ENCODE measurements at regions not wholly inside any gene's neighbourhood (a gene's known extent, or its start where the extent isn't known, plus 50 kb on each side); places are given as distances from the start of the nearest gene placed in this dataset.
A peak's percentile ranks its signal among the peaks of the same experiment; 100 is the strongest.
"Not testable (repeated sequence)": the region's sequence is repeated elsewhere in the genome, so short reads cannot be mapped to it uniquely, and the experiment has no call there.

DNA sequence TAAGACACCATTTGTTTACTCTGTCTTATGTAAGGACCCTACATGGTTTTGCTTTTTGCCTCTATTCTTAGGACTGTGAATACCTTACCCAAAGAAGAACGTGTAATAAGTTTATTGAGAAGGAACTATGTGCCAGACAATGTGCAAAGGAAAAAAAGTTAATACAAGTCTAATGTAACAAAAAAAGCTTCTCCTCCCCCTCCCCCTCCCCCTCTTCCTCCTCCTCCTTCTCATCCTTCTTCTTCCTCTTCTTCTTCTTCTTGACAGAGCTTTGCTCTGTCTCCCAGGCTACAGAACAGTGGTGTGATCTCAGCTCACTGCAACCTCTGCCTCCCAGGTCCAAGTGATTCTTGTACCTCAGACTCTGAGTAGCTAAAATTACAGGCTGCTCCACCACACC lies 50.9 kb upstream of the MITF start:
- DNase-seq (ENCODE audit: low read depth), result no peak

DNA sequence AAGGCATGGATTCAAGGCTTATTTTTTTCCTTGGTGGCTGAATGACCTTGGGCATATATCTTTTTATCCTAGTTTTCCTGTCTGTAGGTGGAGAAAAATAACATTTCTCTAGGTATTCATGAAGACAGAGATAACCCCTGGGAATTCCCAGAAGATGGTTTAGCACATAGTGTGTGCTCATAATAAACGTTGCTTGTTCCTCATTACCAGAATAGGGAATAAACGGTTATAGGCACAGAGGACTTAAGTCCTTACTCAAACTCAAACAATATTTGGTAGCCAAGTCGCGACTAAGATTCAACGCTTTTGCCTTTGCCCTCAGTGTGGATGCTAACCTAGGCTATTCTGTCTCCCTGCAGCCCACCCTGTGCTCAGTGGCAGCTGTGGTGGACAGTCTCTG lies 51.6 kb upstream of the MITF start:
- DNase-seq (ENCODE audit: low read depth), result no peak

DNA sequence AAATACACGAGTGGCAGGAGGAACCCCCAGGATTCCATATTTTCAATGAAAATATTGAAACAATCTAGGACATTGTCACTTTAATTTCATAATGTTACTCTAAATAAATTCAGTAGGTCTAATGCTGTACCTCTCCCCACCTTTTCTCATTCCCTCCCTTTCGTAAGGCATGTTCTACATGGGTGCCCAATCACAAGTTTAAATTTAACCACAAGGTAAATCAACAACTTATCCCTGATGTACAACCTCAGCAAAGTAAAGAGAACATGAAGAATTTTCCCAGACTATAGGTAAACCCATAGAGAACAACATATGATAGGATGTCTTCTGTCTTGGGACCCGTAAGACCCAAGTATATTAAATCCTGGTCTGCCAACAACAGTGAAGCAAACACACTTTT lies 53.2 kb upstream of the MITF start:
- DNase-seq (ENCODE audit: low read depth), result no peak

DNA sequence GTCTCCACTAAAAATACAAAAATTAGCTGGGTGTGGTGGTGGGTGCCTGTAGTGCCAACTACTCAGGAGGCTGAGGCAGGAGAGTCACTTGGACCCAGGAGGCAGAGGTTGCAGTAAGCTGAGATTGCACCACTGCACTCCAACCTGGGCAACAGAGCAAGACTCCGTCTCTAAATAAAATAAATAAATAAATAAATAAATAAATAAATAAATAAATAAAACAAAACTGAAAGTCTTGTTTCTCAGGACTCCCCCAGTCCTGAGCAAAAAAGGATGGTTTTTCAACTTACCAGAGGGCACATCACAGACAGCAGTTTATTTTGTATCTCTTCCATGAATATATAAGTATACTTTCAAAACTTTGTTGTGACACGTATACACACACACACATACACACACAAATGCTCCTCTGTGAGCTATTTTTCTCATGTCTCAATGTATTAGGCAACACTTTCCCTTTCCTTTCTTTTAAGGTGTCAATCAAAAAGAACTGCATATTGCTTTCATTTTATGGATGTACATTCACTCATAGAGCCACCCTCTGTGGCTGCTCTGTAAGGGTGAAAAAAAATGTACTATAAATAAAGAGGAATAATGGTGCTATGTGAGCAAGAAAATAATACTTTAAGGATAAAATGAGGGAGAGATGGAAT lies 54.8 kb upstream of the MITF start:
- no peak for DNase-seq (ENCODE audit: low read depth)

DNA sequence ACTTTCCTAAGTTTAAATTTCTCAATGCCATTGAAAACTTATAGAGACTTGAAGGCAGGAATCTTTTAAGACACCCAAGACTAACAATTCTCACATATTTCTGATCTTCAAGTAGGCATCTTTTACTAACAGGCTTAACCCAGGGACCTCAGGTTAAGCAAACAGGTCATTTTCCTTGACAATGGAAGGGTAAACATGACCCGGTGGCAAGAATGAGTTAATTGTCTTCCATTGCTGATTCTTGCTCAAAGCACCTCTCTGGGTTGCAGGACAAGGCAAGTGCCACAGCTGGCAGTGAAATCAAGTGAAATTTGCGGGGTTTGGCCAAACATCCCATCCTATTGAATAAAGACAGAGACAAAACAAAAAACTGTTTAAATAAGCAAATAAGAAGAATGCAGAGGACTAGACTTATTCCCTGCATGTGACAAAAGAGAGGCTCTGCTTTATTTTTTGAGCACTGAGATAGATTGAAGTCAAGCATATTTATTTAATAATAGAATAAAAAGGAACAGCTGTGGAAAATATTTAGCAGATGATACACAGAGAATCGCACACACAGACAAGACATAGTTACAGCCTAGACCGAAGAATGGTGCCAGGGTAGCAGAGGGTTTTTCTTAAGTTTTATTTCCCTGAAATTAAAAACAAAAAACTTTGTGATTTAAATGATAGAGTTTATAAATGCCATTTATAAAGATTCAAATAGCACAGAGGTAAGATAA lies 56.0 kb upstream of the MITF start:
- DNase-seq (ENCODE audit: low read depth), result no peak

DNA sequence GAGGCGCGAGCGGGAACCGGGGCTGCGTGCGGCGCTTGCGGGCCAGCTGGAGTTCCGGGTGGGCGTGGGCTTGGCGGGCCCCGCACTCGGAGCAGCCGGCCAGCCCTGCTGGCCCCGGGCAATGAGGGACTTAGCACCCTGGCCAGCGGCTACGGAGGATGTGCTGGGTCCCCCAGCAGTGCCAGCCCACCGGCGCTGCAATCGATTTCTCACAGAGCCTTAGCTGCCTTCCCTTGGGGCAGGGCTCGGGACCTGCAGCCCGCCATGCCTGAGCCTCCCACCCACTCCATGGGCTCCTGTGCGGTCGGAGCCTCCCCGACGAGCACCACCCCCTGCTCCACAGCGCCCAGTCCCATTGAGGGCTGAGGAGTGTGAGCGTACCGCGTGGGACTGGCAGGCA lies 61.8 kb upstream of the MITF start:
- not testable (repeated sequence) for DNase-seq (ENCODE audit: low read depth)

DNA sequence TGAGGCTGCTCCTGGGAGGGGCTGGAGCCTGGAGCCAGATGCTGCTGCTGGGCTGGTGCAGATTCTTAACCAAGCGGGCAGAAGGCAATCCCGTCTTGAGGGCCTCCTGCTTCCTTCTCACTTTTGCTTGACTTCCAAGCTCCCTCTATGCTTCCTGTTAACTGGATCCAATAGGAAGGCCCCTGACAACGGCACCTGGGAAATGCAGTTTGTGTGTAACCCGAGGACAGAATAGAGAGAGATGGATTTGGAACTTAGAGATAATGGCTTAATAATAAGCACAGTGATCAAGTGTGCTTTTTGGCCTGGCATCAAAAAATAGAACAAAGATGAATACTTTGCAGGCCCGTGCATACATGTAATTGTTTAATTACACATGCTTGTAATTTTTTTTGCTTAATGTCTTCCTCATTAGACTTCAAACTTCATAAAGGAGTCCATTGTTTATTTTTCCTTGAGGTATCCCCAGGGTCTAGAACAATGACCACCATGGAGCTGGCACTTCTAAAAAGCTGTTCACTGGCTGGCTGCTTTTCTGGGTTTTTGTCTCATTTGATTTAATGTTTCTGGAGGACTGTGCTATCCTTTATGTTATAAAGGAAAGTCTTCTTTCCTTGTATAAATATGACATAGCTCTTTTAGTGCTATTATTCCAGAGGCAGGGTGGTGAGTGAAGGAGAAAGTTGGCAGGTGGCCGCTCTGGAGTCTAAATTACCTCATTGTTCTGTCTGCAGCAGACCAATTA lies 63.3 kb upstream of the MITF start:
- DNase-seq (ENCODE audit: low read depth), result no peak

DNA sequence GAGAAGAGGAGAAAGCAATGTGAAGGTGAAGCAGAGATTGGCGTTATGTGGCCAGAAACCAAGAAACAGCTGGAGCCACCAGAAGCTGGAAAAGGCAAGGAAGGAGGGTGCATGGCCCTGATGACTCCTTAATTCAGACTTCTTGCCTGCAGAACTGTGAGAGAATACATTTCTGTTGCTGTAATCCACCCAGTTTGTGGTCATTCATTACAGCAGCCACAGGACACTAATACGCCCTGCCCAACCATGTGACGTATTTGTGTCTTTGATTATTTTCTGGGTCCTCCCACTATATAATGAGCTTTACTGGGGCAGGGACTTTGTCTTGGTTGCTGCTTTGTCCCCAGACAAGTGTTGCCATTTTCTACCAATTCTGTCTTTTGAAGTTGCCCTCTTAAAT lies 64.5 kb upstream of the MITF start:
- DNase-seq (ENCODE audit: low read depth), result no peak

DNA sequence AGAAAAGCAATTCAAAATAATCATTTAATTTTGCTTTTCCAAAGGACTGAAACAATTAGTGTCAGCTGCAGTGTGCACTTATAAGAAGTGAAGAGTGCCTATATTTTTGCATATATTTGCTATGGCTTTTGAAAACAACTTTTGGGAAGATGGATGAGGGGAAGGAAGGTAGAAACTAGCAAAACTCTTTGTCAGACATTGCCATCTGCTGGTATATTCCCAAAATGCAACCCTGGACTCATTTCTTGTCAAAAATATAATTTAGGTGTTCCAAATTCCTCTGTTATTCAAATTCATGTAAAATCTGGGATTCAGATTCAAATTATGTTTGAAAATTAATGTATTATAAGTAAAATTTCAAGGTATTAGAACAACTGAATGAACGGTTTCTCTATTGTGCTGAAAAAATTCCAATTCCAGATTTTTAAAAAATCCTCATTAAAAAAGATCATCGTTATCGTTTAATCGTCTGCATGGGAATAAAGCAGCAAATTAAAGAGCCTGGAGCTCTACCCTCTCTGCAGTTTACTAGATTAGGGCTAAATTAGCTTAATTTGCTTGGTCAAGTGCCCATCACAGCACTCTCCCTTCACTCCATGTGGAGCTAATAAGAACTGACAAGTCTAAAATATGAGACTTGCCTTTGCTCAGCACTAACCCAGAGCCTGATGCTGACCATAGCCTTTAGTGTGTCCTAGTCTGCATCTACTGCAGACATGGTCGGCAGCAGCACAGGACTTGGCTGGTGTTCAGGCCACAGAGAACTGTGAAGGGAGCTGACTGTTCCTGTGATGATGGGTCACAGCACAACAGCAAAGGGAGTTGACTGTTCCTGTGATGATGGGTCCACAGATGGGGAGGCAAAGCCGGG lies 67.9 kb upstream of the MITF start:
- DNase-seq (ENCODE audit: low read depth), result peak; percentile 58

DNA sequence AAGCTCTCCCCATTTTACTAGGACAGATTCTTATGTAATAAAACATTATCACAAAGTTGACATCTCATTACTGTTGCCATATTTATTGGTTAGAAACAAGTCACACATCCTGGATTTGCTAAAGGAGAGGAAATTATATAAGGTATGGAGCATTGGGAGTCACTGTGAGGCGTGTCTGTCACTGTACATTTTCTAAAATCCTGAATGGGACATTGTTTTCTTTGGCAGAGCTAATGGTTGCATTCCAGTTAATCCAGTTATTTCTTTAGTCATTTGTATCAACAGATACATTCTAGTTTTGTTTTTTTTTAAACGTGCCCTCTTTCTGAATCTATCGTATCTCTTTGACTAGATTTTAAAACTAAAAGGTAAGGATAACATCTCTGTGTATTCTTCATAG lies 70.2 kb upstream of the MITF start:
- peak; percentile 46 for DNase-seq (ENCODE audit: low read depth)

DNA sequence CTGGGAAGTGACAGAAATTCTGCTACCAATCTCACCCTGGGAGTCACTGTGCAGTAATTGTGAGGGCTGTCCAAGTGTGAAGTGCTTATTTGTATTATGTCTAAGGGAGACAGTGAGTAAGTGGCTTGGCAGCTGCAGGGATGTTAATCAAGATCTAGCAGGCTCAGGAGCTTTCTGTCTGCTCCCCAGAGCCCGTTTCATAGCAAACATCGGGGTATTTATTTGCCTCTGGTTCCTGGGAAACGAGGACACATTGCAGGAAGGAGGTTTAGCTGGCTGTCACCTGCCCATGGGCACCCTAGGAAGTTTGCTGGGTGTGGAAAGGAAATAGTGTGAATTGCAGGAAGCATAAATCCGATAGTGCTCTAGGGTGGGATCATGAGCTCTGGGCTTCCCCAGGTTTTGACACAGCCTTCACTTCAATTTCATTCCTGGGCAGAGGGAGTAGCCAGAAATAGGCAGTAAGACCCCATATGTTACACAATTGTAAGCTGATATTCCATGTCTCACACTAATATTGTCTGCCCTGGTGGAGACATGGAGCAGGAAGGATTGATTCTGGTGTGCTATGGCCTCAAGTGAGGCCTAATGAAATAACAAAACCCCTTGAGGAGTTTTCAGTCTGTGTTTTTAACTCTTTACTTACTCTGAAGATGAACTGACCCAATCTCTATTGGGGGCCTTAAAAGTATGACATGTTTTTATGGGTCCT lies 74.1 kb upstream of the MITF start:
- peak; percentile 44 for DNase-seq (ENCODE audit: low read depth)

DNA sequence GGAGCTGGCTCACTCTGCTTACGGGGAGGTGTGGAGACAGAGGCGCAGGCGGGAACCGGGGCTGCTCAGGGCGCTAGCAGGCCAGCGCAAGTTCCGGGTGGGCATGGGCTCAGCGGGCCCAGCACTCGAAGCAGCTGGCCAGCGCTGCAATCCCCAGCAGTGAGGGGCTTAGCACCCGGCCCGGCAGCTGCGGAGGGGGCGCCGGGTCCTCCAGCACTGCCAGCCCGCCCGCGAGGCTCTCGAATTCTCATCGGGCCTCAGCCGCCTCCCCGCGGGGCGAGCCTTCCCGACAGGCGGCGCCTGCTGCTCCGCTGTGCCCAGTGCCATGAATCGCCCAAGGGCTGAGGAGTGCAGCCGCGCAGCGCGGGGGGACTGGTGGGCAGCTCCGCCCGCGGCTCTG lies 78.6 kb upstream of the MITF start:
- DNase-seq (ENCODE audit: low read depth), result no peak

DNA sequence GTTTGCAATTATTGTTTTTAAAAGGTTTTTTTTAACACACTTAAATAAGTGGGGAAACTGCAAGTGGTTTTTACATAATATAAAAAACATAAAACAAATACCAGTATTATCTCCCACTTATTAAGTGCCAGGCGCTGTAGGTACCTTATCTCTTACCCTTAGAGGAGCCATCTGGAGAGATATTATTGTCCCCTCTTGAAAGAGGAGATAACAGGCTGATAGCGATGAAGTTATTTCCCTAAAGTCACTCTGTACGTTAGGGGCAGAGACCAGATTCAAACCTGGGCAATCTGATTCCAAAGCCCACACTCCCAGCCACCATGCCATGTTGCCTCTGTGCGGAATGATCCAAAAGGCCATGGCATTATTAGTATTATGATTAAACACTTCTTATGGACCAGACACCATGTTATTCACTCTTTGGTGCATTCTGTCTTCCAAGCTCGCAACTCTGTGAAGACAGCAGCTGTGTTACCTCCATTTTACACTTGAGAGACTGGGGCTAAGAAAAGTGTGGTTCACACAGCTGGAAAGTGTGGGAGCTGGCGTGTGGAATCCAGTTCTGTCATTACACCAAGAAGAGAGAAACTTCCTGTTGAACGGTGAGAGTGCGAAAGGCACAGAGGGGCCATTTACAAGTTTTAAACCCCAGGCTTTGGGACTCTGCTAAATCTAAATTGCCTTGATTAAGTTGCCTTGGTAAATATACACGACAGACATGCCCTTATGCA lies 79.9 kb upstream of the MITF start:
- no peak for DNase-seq (ENCODE audit: low read depth)

DNA sequence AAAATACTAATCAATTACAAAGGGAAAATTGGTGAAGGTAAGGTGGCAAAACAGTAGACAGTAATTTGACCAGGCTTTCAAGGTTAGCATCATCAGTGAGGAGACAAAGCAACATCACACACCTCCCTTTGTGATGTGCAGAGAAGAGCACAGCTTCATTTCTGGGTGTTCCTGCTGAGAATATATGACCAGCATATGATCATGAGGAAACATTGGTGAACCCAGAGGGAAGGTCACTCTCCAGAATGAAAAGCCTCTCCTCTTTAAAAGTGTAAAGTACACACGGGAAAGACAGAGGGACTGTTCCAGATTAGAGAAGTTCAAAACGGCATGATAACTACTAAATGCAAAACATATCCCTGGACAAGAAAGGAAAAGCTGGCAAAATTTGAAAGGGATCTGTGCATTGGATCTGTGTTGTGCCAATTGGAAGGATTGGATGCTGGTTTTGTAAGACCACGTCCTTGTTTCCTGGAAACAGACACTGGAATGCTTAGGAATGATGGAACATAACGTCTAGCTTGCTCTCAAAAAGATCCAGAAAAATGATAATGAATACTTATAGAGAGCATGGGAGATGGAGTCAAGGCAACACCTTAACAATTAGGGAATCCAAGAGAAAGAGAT lies 80.6 kb upstream of the MITF start:
- no peak for DNase-seq (ENCODE audit: low read depth)

DNA sequence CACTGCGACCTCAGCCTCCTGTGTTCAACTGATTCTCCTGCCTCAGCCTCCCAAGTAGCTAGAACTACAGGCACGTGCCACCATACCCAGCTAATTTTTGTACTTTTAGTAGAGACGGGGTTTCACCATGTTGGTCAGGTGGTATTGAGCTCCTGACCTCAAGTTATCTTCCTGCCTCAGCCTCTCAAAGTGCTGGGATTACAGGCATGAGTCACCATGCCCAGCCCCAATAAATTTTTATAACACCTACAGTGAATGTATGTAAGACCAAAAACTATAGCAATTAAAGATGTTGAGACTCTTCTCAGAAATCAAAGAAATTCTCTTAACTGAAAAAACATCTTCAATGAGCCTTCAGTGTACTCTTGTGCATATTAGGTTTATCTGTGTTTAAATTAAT lies 82.2 kb upstream of the MITF start:
- not testable (repeated sequence) for DNase-seq (ENCODE audit: low read depth)

DNA sequence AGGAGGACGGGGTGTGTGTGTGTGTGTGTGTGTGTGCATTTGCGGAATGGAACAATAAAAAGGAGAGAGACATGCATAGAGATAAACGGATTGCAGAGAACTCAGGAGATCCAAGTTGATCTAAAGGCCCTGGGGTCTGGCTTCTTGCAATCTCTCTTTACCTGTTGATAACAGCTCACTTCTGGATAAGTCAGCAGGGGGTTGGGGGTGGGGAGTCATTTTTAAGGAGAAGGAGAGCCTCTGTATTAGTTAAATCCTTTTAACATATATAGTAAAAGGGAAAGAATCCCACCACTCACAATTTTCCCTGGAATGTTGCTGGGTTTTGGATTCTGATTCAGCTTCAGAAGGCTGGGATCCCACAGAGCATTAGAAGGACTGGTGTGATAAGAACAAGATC lies 87.5 kb upstream of the MITF start:
- DNase-seq (ENCODE audit: low read depth), result no peak

DNA sequence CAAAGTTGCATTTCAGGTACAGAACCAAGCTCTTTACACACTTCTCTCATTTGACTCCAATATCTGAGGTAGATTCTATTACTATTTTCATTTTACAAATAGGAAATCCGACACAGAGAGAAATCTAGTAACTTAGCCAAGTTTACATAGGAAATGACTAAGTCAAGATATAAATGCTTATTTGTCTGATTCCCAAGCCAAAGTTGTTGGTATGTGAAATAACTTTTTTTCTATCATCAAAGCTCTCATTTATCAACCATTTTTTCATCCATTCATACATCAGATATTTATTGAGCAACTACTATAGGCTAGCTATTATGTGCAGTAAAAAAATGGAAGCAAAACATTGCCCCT lies 89.2 kb upstream of the MITF start:
- DNase-seq (ENCODE audit: low read depth), result no peak

DNA sequence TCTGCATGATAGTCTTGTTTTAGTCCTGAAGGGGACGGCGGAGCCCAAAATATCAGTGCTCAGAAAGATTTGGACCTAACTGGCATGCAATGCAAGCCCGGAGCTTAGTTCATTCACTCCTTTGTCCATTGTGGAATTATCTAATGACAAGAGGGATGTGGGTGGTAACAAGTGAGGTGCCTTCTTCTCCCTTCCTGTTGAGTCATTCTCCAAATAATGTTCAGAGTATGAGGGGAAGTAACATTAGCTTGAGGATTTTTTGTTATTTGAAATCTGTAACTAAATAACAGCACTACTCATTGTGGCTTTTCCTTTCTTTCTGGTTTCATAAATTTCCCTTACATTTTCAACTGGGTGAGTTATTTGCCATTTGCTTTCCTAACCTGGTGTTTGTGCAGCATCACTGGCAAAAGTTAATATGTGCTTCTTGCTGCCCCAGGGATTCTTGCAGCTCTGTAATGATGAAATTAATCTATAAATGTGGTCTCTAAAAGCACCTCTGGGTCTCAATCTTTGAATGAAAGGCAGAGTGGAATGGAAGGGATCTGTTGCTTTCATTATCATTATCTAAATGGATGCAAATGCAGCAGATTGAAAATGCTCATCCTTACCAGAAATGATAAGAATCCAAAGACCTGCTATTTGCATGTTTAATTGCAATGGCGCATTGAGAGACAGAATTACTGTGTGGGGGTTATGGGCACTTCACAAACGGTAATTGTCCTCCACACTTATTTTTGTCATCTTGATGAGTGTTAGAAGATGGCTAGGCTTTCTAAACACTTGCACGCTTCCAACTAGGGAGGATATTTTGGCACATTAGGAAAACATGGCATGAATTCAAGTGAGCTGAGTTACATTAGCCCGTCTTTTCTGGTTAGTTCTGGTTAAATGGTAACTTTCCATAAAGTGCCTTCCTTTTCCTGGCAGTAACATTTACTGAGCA lies 89.9 kb upstream of the MITF start:
- peak; percentile 24 for DNase-seq (ENCODE audit: low read depth)

DNA sequence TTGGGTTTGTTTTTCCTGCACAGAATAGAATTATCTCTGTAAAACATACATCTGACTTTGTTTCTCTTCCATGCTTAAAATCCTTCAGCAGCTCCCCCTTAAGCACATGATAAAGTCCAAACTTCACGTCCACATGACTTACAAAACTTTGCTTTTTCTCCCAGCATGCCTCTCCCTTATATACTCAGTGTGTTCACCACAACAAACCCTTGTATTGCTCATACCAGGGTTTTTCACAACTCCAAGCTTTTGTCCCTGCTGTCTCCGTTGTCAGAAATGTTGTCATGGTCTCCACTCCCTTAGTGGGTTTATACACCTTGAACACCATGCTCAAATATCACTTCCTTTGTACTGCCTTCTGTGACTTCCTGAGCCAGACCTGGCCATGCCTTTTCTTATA lies 91.1 kb upstream of the MITF start:
- no peak for DNase-seq (ENCODE audit: low read depth)

All from EH (cell line).